ENCODE measurements at regions not wholly inside any gene's neighbourhood (a gene's known extent, or its start where the extent isn't known, plus 50 kb on each side); places are given as distances from the start of the nearest gene placed in this dataset.

- Histone ChIP-seq H3K9me3 (no peaks in the 10 kb centered on the region), H3K4me1 (no peaks in the 10 kb centered on the region), H3K27me3 (no peaks in the 10 kb centered on the region), H3K27ac (no peak overlapping the region), H3K36me3 (no peaks in the 10 kb centered on the region), H3K4me3 (no peak overlapping the region)
- TF ChIP-seq CTCF (IDR thresholded peaks at IDR 0.05), result no peak
- no peak for DNase-seq
- intact Hi-C loops (cut with DNase I; ENCODE audit: low total_unique reads), result no loop called here
These were observed 852.1 kb downstream of the MAT2B start for GRCh38 chr5:164357395-164358033.

GRCh38 chr5:164358531-164359259, 853.3 kb downstream of the MAT2B start:
- intact Hi-C loops (cut with DNase I; ENCODE audit: low total_unique reads), result no loop called here
- Histone ChIP-seq H3K9me3 (no peaks in the 10 kb centered on the region), H3K27ac (no peak overlapping the region), H3K27me3 (no peaks in the 10 kb centered on the region), H3K4me1 (no peaks in the 10 kb centered on the region), H3K36me3 (no peaks in the 10 kb centered on the region), H3K4me3 (no peak overlapping the region)
- no peak for DNase-seq
- no peak for TF ChIP-seq CTCF (IDR thresholded peaks at IDR 0.05)

- no peak overlapping the region for H3K27ac ChIP-seq
- no peak for DNase-seq
- H3K4me3 ChIP-seq, result no peak overlapping the region
- no peak for TF ChIP-seq CTCF (IDR thresholded peaks at IDR 0.05)
- H3K27me3 ChIP-seq, result no peaks in the 10 kb centered on the region
- intact Hi-C loops (cut with DNase I; ENCODE audit: low total_unique reads), result no loop called here
- H3K9me3 ChIP-seq, result no peaks in the 10 kb centered on the region
- H3K4me1 ChIP-seq, result no peaks in the 10 kb centered on the region
- H3K36me3 ChIP-seq, result no peaks in the 10 kb centered on the region
These were observed 854.1 kb downstream of the MAT2B start for GRCh38 chr5:164359260-164360255.

- TF ChIP-seq CTCF (IDR thresholded peaks at IDR 0.05), result no peak
- H3K27me3 ChIP-seq, result no peaks in the 10 kb centered on the region
- H3K4me1 ChIP-seq, result no peaks in the 10 kb centered on the region
- intact Hi-C loops (cut with DNase I; ENCODE audit: low total_unique reads), result no loop called here
- H3K4me3 ChIP-seq, result no peak overlapping the region
- no peak overlapping the region for H3K27ac ChIP-seq
- no peak for DNase-seq
- no peaks in the 10 kb centered on the region for H3K9me3 ChIP-seq
- no peaks in the 10 kb centered on the region for H3K36me3 ChIP-seq
These were observed 855.2 kb downstream of the MAT2B start for GRCh38 chr5:164360589-164360988.

GRCh38 chr5:164361986-164362385, 856.6 kb downstream of the MAT2B start:
- TF ChIP-seq CTCF (IDR thresholded peaks at IDR 0.05), result no peak
- no peak overlapping the region for H3K27ac ChIP-seq
- no peaks in the 10 kb centered on the region for H3K9me3 ChIP-seq
- H3K36me3 ChIP-seq, result no peaks in the 10 kb centered on the region
- no peak for DNase-seq
- no peaks in the 10 kb centered on the region for H3K27me3 ChIP-seq
- H3K4me1 ChIP-seq, result no peaks in the 10 kb centered on the region
- intact Hi-C loops (cut with DNase I; ENCODE audit: low total_unique reads), result no loop called here
- H3K4me3 ChIP-seq, result no peak overlapping the region

Data from tibial artery (tissue), 4 donors.